ENCODE measurements at regions not wholly inside any gene's neighbourhood (a gene's known extent, or its start where the extent isn't known, plus 50 kb on each side); places are given as distances from the start of the nearest gene placed in this dataset.

GRCh38 chr2:81576713-81577112 is 1272.2 kb upstream of the LRRTM1 start:
- no peak for FAIRE-seq
- DNase-seq (ENCODE audit: extremely low read depth in 1 of 4, low spot score in 3 of 4), result no peak
- H3K79me2 ChIP-seq (ENCODE audit: control insufficient read depth, insufficient read depth, low read length), result no peaks in the 10 kb centered on the region
- no peak for ATAC-seq
- H3K9me1 ChIP-seq (ENCODE audit: control insufficient read depth, insufficient read depth, low read length), result no peaks in the 10 kb centered on the region
- H4K20me1 ChIP-seq (replicated peaks; ENCODE audit: control insufficient read depth, insufficient read depth, low read length), result no peaks in the 10 kb centered on the region
- H3K4me3 ChIP-seq, result no peak overlapping the region
- H3K36me3 ChIP-seq (ENCODE audit: control insufficient read depth, insufficient read depth, low read length), result no peaks in the 10 kb centered on the region
- in situ Hi-C loops (cut with MboI) (no loop called here), intact Hi-C loops (cut with micrococcal nuclease) (no loop called here)
- H3K9me3 ChIP-seq (replicated peaks; ENCODE audit: control insufficient read depth, insufficient read depth, low read depth, low read length), result no peaks in the 10 kb centered on the region
- BruUV-seq (replicated peaks), result no TSS peak
- 6% methylated on average over 2 of the region's 2 CpGs for WGBS (ENCODE audit: insufficient coverage, low coverage, missing lambda C conversion rate)
- TF ChIP-seq HNRNPK (IDR thresholded peaks at IDR 0.05; ENCODE audit: low read depth, low read length, poor library complexity, severe bottlenecking) (no peak), THRAP3 (IDR thresholded peaks at IDR 0.05; ENCODE audit: borderline replicate concordance) (no peak), NFYB (IDR thresholded peaks at IDR 0.05; ENCODE audit: extremely low read depth, insufficient read length) (no peak), JUND (IDR thresholded peaks at IDR 0.05; ENCODE audit: borderline replicate concordance, low read depth, low read length) (no peak), JUND (tag; IDR thresholded peaks at IDR 0.05; ENCODE audit: borderline replicate concordance, low read depth, low read length) (no peak), KDM2B (CRISPR knock-in tag; IDR thresholded peaks at IDR 0.05) (no peak), NR4A1 (CRISPR knock-in tag; IDR thresholded peaks at IDR 0.05) (no peak), NR4A1 (tag; IDR thresholded peaks at IDR 0.05) (no peak), POLR2AphosphoS2 (IDR thresholded peaks at IDR 0.05; ENCODE audit: low read length) (no peak), ZNF311 (CRISPR knock-in tag; IDR thresholded peaks at IDR 0.05) (no peak), KLF10 (CRISPR knock-in tag; IDR thresholded peaks at IDR 0.05) (no peak), ZNF384 (IDR thresholded peaks at IDR 0.05; ENCODE audit: low read depth, low read length) (no peak), SRSF3 (IDR thresholded peaks at IDR 0.05; ENCODE audit: insufficient read depth, low read length) (no peak), TEAD4 (IDR thresholded peaks at IDR 0.05; ENCODE audit: low read length) (no peak), TEAD4 (CRISPR knock-in tag; IDR thresholded peaks at IDR 0.05; ENCODE audit: borderline replicate concordance) (no peak), SUPT5H (IDR thresholded peaks at IDR 0.05) (no peak), STAT5B (CRISPR knock-in tag; IDR thresholded peaks at IDR 0.05) (no peak), HDAC1 (IDR thresholded peaks at IDR 0.05) (no peak), OTX1 (CRISPR knock-in tag; IDR thresholded peaks at IDR 0.05) (no peak)
- H3K27me3 ChIP-seq (ENCODE audit: control insufficient read depth in 2 of 2, insufficient read depth in 2 of 2, low read length in 2 of 2), result no peaks in the 10 kb centered on the region
- no peak overlapping the region for H3K27ac ChIP-seq (ENCODE audit: extremely low read depth, low read depth, low read length)
- no peak overlapping the region for H3K4me2 ChIP-seq (ENCODE audit: insufficient read depth, low read length)
- H3K4me1 ChIP-seq (replicated peaks in 1 of 2; ENCODE audit: control insufficient read depth in 2 of 2, insufficient read depth in 2 of 2, low read length in 2 of 2), result no peaks in the 10 kb centered on the region
- ChIA-PET CTCF (ENCODE audit: low intra/inter-chr PET ratio) (no interaction called here), POLR2A (no interaction called here)
- no peak overlapping the region for H3K9ac ChIP-seq (ENCODE audit: insufficient read depth in 1 of 2, low read depth in 2 of 2, low read length in 2 of 2)
- no peak overlapping the region for H2AFZ ChIP-seq (ENCODE audit: low read depth, low read length)
